GM23338 (cell line): ENCODE measurements at regions not wholly inside any gene's neighbourhood (a gene's known extent, or its start where the extent isn't known, plus 50 kb on each side); places are given as distances from the start of the nearest gene placed in this dataset.

Source experiments
- ATAC-seq: fragments of 200-7000 bp; cut with Tn5 transposase; 3 replicates; pipeline ENCODE4 v1.9.1; 2020
- DNase-seq: peaks from one replicate; pipeline ENCODE4 v3.0.0-alpha.2; 2015; ENCODE audit warnings: low spot score
- H2AFZ ChIP-seq: fragments of 200-600 bp; sonication (generic); 2 replicates; pipeline ENCODE4 v1.8.0; 2016; ENCODE audit warnings: antibody characterized with exemption, mild to moderate bottlenecking, moderate library complexity
- H3F3A ChIP-seq: fragments of 200-600 bp; sonication (generic); replicated peaks from 2 replicates; pipeline ENCODE4 v1.8.0; 2017; ENCODE audit warnings: antibody characterized with exemption, mixed run types, low read depth
- H3K27ac ChIP-seq: fragments of 200-600 bp; sonication (generic); 2 replicates; pipeline ENCODE4 v1.6.1; 2016; ENCODE audit warnings: low read depth
- H3K27me3 ChIP-seq: fragments of 200-600 bp; sonication (generic); 2 replicates; pipeline ENCODE4 v1.8.0; 2016; ENCODE audit warnings: mild to moderate bottlenecking, mixed run types, moderate library complexity; ENCODE audit not compliant: insufficient read depth
- H3K36me3 ChIP-seq: fragments of 200-600 bp; sonication (generic); 2 replicates; pipeline ENCODE4 v1.8.0; 2016; ENCODE audit warnings: mild to moderate bottlenecking; ENCODE audit not compliant: insufficient read depth
- H3K4me1 ChIP-seq: fragments of 200-600 bp; sonication (generic); 2 replicates; pipeline ENCODE4 v1.8.0; 2016; ENCODE audit warnings: mild to moderate bottlenecking, moderate library complexity; ENCODE audit not compliant: insufficient read depth
- H3K4me2 ChIP-seq: fragments of 200-600 bp; sonication (generic); 2 replicates; pipeline ENCODE4 v1.7.1; 2017; ENCODE audit warnings: mixed run types
- H3K4me3 ChIP-seq: fragments of 200-600 bp; sonication (generic); 2 replicates; pipeline ENCODE4 v1.6.1; 2016; ENCODE audit warnings: mixed run types
- H3K79me2 ChIP-seq: fragments of 200-600 bp; sonication (generic); replicated peaks from 2 replicates; pipeline ENCODE4 v1.8.0; 2017; ENCODE audit warnings: mild to moderate bottlenecking; ENCODE audit not compliant: insufficient read depth
- H3K9me2 ChIP-seq: fragments of 200-600 bp; sonication (generic); 2 replicates; pipeline ENCODE4 v1.8.0; 2017; ENCODE audit not compliant: insufficient read depth
- H4K20me1 ChIP-seq: fragments of 200-600 bp; sonication (generic); replicated peaks from 2 replicates; pipeline ENCODE4 v1.8.0; 2017; ENCODE audit warnings: mild to moderate bottlenecking; ENCODE audit not compliant: insufficient read depth
- H3K27ac Mint-ChIP-seq: 2 replicates; pipeline ENCODE4 v1.8.0; 2020; ENCODE audit warnings: inconsistent platforms, mild to moderate bottlenecking, moderate library complexity, mixed read lengths
- H3K27me3 Mint-ChIP-seq: 3 replicates; pipeline ENCODE4 v1.8.0; 2022; ENCODE audit warnings: low read depth, mild to moderate bottlenecking, moderate library complexity, mixed read lengths, inconsistent platforms; ENCODE audit not compliant: insufficient read depth, poor library complexity
- H3K36me3 Mint-ChIP-seq: 3 replicates; pipeline ENCODE4 v1.8.0; 2021; ENCODE audit warnings: low read depth, mild to moderate bottlenecking, inconsistent platforms, moderate library complexity, mixed read lengths
- H3K4me1 Mint-ChIP-seq: 3 replicates; pipeline ENCODE4 v1.8.0; 2020; ENCODE audit warnings: mild to moderate bottlenecking, inconsistent platforms, mixed read lengths
- H3K4me3 Mint-ChIP-seq: 3 replicates; pipeline ENCODE4 v1.8.0; 2021; ENCODE audit warnings: moderate library complexity, mild to moderate bottlenecking, inconsistent platforms, mixed read lengths
- H3K9me3 Mint-ChIP-seq: 3 replicates; pipeline ENCODE4 v1.8.0; 2020; ENCODE audit warnings: moderate library complexity, mild to moderate bottlenecking, inconsistent platforms, mixed read lengths
- EZH2 ChIP-seq: fragments of 200-600 bp; sonication (generic); IDR thresholded peaks from one replicate; pipeline ENCODE4 v1.8.0; 2017; ENCODE audit warnings: antibody characterized with exemption, mild to moderate bottlenecking, low read depth; ENCODE audit not compliant: unreplicated experiment
- EZH2phosphoT487 ChIP-seq: fragments of 200-600 bp; sonication (generic); IDR thresholded peaks from one replicate; pipeline ENCODE4 v1.8.1; 2018; ENCODE audit warnings: antibody characterized with exemption; ENCODE audit not compliant: unreplicated experiment
- NANOG ChIP-seq: IDR thresholded peaks from 2 replicates; pipeline ENCODE4 v1.6.1; 2016; ENCODE audit warnings: antibody characterized with exemption, borderline replicate concordance
- POLR2AphosphoS5 ChIP-seq: IDR thresholded peaks from 2 replicates; pipeline ENCODE4 v1.6.1; 2016; ENCODE audit warnings: antibody characterized with exemption, low read depth
- ZNF114 ChIP-seq: fragments of 250-450 bp; sonication (Bioruptor Pico); IDR thresholded peaks from 2 replicates; pipeline ENCODE4 v1.5.0; 2020; ENCODE audit warnings: mild to moderate bottlenecking, moderate library complexity
- ZNF331 ChIP-seq: fragments of 250-450 bp; sonication (Bioruptor Pico); IDR thresholded peaks from 2 replicates; pipeline ENCODE4 v1.5.0; 2020; ENCODE audit warnings: low read depth, mild to moderate bottlenecking, moderate library complexity
- TF ChIP-seq, protein P1 (sequence below): IDR thresholded peaks from one replicate; pipeline ENCODE4 v1.6.1; 2018; ENCODE audit warnings: antibody characterized with exemption; ENCODE audit not compliant: unreplicated experiment
- TF ChIP-seq, protein P2 (sequence below): fragments of 250-450 bp; sonication (Bioruptor Pico); IDR thresholded peaks from 2 replicates; pipeline ENCODE4 v1.5.0; 2020; ENCODE audit warnings: mild to moderate bottlenecking, moderate library complexity

GRCh38 chr7:35468606-35469005 is 214.7 kb upstream of the TBX20 start:
- no peak for DNase-seq
- H3K4me3 Mint-ChIP-seq, result no peak overlapping the region
- Histone ChIP-seq H3K9me2 (0 out of 2 replicates have a peak, but pooled peaks cover 4% of the 10 kb centered on the region), H3K27me3 (no peaks in the 10 kb centered on the region), H3K4me2 (no peak overlapping the region), H3K4me1 (no peaks in the 10 kb centered on the region), H4K20me1 (no peaks in the 10 kb centered on the region), H2AFZ (no peak overlapping the region), H3K79me2 (no peaks in the 10 kb centered on the region), H3K36me3 (no peaks in the 10 kb centered on the region), H3K4me3 (no peak overlapping the region), H3K27ac (no peak overlapping the region), H3F3A (no peaks in the 10 kb centered on the region)
- H3K27me3 Mint-ChIP-seq, result peaks cover 12% of the 10 kb centered on the region
- no peaks in the 10 kb centered on the region for H3K9me3 Mint-ChIP-seq
- H3K4me1 Mint-ChIP-seq, result peaks cover 6% of the 10 kb centered on the region; the same call in 2 of the 3 replicates
- no peak overlapping the region; the same call in 1 of the 2 replicates for H3K27ac Mint-ChIP-seq
- no peak for ATAC-seq
- TF ChIP-seq ZNF114 (CRISPR knock-in tag) (no peak), ZNF331 (CRISPR knock-in tag) (no peak), EZH2 (no peak), NANOG (no peak), POLR2AphosphoS5 (no peak), EZH2phosphoT487 (no peak)
- TF ChIP-seq, protein P1, sequence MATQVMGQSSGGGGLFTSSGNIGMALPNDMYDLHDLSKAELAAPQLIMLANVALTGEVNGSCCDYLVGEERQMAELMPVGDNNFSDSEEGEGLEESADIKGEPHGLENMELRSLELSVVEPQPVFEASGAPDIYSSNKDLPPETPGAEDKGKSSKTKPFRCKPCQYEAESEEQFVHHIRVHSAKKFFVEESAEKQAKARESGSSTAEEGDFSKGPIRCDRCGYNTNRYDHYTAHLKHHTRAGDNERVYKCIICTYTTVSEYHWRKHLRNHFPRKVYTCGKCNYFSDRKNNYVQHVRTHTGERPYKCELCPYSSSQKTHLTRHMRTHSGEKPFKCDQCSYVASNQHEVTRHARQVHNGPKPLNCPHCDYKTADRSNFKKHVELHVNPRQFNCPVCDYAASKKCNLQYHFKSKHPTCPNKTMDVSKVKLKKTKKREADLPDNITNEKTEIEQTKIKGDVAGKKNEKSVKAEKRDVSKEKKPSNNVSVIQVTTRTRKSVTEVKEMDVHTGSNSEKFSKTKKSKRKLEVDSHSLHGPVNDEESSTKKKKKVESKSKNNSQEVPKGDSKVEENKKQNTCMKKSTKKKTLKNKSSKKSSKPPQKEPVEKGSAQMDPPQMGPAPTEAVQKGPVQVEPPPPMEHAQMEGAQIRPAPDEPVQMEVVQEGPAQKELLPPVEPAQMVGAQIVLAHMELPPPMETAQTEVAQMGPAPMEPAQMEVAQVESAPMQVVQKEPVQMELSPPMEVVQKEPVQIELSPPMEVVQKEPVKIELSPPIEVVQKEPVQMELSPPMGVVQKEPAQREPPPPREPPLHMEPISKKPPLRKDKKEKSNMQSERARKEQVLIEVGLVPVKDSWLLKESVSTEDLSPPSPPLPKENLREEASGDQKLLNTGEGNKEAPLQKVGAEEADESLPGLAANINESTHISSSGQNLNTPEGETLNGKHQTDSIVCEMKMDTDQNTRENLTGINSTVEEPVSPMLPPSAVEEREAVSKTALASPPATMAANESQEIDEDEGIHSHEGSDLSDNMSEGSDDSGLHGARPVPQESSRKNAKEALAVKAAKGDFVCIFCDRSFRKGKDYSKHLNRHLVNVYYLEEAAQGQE, result no peak
- TF ChIP-seq, protein P2, sequence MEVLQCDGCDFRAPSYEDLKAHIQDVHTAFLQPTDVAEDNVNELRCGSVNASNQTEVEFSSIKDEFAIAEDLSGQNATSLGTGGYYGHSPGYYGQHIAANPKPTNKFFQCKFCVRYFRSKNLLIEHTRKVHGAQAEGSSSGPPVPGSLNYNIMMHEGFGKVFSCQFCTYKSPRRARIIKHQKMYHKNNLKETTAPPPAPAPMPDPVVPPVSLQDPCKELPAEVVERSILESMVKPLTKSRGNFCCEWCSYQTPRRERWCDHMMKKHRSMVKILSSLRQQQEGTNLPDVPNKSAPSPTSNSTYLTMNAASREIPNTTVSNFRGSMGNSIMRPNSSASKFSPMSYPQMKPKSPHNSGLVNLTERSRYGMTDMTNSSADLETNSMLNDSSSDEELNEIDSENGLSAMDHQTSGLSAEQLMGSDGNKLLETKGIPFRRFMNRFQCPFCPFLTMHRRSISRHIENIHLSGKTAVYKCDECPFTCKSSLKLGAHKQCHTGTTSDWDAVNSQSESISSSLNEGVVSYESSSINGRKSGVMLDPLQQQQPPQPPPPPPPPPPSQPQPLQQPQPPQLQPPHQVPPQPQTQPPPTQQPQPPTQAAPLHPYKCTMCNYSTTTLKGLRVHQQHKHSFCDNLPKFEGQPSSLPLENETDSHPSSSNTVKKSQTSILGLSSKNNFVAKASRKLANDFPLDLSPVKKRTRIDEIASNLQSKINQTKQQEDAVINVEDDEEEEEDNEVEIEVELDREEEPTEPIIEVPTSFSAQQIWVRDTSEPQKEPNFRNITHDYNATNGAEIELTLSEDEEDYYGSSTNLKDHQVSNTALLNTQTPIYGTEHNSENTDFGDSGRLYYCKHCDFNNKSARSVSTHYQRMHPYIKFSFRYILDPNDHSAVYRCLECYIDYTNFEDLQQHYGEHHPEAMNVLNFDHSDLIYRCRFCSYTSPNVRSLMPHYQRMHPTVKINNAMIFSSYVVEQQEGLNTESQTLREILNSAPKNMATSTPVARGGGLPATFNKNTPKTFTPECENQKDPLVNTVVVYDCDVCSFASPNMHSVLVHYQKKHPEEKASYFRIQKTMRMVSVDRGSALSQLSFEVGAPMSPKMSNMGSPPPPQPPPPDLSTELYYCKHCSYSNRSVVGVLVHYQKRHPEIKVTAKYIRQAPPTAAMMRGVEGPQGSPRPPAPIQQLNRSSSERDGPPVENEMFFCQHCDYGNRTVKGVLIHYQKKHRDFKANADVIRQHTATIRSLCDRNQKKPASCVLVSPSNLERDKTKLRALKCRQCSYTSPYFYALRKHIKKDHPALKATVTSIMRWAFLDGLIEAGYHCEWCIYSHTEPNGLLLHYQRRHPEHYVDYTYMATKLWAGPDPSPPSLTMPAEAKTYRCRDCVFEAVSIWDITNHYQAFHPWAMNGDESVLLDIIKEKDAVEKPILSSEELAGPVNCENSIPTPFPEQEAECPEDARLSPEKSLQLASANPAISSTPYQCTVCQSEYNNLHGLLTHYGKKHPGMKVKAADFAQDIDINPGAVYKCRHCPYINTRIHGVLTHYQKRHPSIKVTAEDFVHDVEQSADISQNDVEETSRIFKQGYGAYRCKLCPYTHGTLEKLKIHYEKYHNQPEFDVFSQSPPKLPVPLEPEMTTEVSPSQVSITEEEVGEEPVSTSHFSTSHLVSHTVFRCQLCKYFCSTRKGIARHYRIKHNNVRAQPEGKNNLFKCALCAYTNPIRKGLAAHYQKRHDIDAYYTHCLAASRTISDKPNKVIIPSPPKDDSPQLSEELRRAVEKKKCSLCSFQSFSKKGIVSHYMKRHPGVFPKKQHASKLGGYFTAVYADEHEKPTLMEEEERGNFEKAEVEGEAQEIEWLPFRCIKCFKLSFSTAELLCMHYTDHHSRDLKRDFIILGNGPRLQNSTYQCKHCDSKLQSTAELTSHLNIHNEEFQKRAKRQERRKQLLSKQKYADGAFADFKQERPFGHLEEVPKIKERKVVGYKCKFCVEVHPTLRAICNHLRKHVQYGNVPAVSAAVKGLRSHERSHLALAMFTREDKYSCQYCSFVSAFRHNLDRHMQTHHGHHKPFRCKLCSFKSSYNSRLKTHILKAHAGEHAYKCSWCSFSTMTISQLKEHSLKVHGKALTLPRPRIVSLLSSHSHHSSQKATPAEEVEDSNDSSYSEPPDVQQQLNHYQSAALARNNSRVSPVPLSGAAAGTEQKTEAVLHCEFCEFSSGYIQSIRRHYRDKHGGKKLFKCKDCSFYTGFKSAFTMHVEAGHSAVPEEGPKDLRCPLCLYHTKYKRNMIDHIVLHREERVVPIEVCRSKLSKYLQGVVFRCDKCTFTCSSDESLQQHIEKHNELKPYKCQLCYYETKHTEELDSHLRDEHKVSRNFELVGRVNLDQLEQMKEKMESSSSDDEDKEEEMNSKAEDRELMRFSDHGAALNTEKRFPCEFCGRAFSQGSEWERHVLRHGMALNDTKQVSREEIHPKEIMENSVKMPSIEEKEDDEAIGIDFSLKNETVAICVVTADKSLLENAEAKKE (CRISPR knock-in tag), result no peak
- no peaks in the 10 kb centered on the region for H3K36me3 Mint-ChIP-seq
